ENCODE measurements at regions not wholly inside any gene's neighbourhood (a gene's known extent, or its start where the extent isn't known, plus 50 kb on each side); places are given as distances from the start of the nearest gene placed in this dataset.

DNA sequence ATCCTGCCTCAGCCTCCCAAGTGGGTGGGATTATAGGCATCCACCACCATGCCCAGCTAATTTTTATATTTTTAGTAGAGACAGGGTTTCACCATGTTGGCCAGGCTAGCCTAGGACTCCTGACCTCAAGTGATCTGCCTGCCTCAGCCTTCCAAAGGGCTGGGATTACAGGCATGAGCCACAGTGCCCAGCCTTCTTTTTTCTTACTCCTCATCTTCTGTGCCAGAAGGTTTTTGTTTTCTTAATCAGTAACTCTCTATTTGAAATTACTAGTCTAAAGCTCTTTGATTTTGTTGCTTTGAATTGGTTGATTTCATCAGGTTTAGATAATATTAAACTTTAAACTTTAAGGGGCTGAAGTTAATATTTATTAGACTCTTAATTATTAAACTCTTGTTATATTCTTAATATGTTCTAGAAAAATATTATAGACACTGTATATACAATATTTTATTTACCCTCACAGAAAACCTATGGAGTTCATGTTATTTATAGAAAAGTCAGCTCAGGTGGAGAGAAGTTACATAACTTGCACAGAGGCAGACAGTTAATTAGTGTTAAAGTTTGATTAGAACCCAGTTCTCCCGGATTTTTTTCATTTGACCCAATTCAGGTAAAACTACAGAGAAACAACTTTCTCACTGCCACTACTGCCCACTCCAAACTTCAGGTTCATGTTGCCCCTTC, 177.4 kb upstream of the SGK1 start:
- DNase-seq (ENCODE audit: low read depth in 1 of 2, low spot score in 2 of 2) (no peak), FAIRE-seq (no peak)
- Histone ChIP-seq H4K5ac (ENCODE audit: insufficient read length, low read depth, low read length) (no peak overlapping the region), H3K4ac (replicated peaks; ENCODE audit: insufficient read length, low read depth, low read length) (no peak overlapping the region), H2BK15ac (ENCODE audit: low read length) (no peak overlapping the region), H3K27ac (ENCODE audit: low read depth, low read length) (no peak overlapping the region), H2BK5ac (ENCODE audit: low read depth, low read length) (no peak overlapping the region), H4K8ac (ENCODE audit: extremely low read depth, insufficient read depth, low read length) (no peak overlapping the region), H3K4me1 (replicated peaks in 1 of 4; ENCODE audit: control insufficient read depth in 3 of 4, insufficient read depth in 4 of 4, low read length in 3 of 4) (no peaks in the 10 kb centered on the region; a peak in 1 of 7 replicates), H2BK20ac (ENCODE audit: low read length) (no peak overlapping the region), H3K14ac (ENCODE audit: insufficient read length) (no peak overlapping the region), H3K18ac (ENCODE audit: extremely low read depth, low read length) (no peak overlapping the region), H3K4me2 (ENCODE audit: insufficient read depth in 1 of 2, low read depth in 2 of 2, low read length in 2 of 2) (no peak overlapping the region), H3K56ac (replicated peaks; ENCODE audit: insufficient read length, low read depth, low read length) (no peak overlapping the region), H3K23ac (ENCODE audit: insufficient read length) (no peak overlapping the region), H3K9me3 (ENCODE audit: insufficient read depth in 2 of 2, low read depth in 1 of 2, low read length in 1 of 2) (no peaks in the 10 kb centered on the region), H3K79me1 (ENCODE audit: low read depth, low read length) (no peaks in the 10 kb centered on the region), H2AK5ac (ENCODE audit: low read depth, low read length) (no peak overlapping the region), H3K9ac (replicated peaks in 1 of 4; ENCODE audit: extremely low read depth in 1 of 4, low read depth in 3 of 4, low read length in 3 of 4) (no peak overlapping the region), H2AFZ (ENCODE audit: low read length) (no peak overlapping the region), H3K23me2 (ENCODE audit: low read depth, low read length) (no peaks in the 10 kb centered on the region), H3K36me3 (ENCODE audit: control insufficient read depth in 2 of 4, insufficient read depth in 4 of 4, low read length in 3 of 4) (no peaks in the 10 kb centered on the region; a peak in 1 of 8 replicates), H4K91ac (replicated peaks; ENCODE audit: insufficient read length, low read length) (no peak overlapping the region), H3K4me3 (ENCODE audit: extremely low read depth in 1 of 4, insufficient read depth in 2 of 4, low read depth in 3 of 4, low read length in 4 of 4) (no peak overlapping the region), H3K79me2 (ENCODE audit: control insufficient read depth in 1 of 2, insufficient read depth in 2 of 2, low read length in 2 of 2) (no peaks in the 10 kb centered on the region), H2BK12ac (ENCODE audit: low read depth, low read length) (no peak overlapping the region), H2BK120ac (replicated peaks; ENCODE audit: low read depth, low read length) (no peak overlapping the region), H4K20me1 (replicated peaks in 1 of 2; ENCODE audit: control insufficient read depth in 1 of 2, insufficient read depth in 2 of 2, low read length in 2 of 2) (no peaks in the 10 kb centered on the region), H3K27me3 (replicated peaks in 1 of 4; ENCODE audit: control insufficient read depth in 3 of 4, extremely low read depth in 1 of 4, insufficient read depth in 3 of 4, low read length in 3 of 4) (no peaks in the 10 kb centered on the region)
- ChIA-PET POLR2A (ENCODE audit: partially characterized antibody) (no interaction called here), CTCF (ENCODE audit: partially characterized antibody) (interaction anchor here (0.6 kb wide), 1 partner anchor 150 kb away, joined by 3 read pairs; no protein-coding TSS in a partner anchor)
- TF ChIP-seq, protein P1, sequence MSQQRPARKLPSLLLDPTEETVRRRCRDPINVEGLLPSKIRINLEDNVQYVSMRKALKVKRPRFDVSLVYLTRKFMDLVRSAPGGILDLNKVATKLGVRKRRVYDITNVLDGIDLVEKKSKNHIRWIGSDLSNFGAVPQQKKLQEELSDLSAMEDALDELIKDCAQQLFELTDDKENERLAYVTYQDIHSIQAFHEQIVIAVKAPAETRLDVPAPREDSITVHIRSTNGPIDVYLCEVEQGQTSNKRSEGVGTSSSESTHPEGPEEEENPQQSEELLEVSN (IDR thresholded peaks at IDR 0.05): no peak
- TF ChIP-seq BACH1 (IDR thresholded peaks at IDR 0.05; ENCODE audit: low read length) (no peak), CBX5 (IDR thresholded peaks at IDR 0.05; ENCODE audit: low read depth, low read length) (no peak), RBBP5 (IDR thresholded peaks at IDR 0.05; ENCODE audit: borderline replicate concordance, low read depth, low read length) (no peak), POU5F1 (IDR thresholded peaks at IDR 0.05; ENCODE audit: low read depth, low read length) (no peak), CEBPB (IDR thresholded peaks at IDR 0.05; ENCODE audit: low read depth, low read length) (no peak), NANOG (IDR thresholded peaks at IDR 0.05; ENCODE audit: insufficient read depth, low read depth, low read length, poor library complexity, severe bottlenecking) (no peak)
- WGBS, 2 experiments (ENCODE audit: extremely low coverage in 1 of 2, insufficient coverage in 1 of 2, insufficient read length in 1 of 2, insufficient replicate concordance in 2 of 2, low coverage in 1 of 2, low lambda C conversion rate in 2 of 2, missing lambda C conversion rate in 1 of 2): 84% methylated on average over 1 of the region's 1 CpG; no CpG with 5 or more reads in 1 of the 2 experiments
